ENCODE measurements at regions not wholly inside any gene's neighbourhood (a gene's known extent, or its start where the extent isn't known, plus 50 kb on each side); places are given as distances from the start of the nearest gene placed in this dataset.

DNA sequence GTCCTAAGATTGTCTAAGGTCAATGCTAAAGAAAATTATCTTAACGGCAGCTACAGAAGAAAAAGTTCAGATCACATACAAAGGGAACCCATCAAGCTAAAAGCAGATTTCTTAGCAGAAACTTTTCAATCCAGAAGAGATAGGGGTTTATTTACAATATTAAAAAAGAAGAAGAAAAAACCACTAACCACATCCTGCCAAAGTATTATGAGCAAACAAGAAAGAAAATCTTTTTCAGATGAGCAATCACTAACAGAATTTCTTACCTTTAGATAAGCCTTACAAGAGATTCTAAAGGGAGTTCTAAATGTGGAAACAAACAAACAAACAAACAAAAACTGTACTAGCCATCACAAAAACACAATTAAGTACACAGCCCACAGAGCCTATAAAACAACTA, 1015.8 kb upstream of the EPHA6 start:
- TF ChIP-seq, protein P1, sequence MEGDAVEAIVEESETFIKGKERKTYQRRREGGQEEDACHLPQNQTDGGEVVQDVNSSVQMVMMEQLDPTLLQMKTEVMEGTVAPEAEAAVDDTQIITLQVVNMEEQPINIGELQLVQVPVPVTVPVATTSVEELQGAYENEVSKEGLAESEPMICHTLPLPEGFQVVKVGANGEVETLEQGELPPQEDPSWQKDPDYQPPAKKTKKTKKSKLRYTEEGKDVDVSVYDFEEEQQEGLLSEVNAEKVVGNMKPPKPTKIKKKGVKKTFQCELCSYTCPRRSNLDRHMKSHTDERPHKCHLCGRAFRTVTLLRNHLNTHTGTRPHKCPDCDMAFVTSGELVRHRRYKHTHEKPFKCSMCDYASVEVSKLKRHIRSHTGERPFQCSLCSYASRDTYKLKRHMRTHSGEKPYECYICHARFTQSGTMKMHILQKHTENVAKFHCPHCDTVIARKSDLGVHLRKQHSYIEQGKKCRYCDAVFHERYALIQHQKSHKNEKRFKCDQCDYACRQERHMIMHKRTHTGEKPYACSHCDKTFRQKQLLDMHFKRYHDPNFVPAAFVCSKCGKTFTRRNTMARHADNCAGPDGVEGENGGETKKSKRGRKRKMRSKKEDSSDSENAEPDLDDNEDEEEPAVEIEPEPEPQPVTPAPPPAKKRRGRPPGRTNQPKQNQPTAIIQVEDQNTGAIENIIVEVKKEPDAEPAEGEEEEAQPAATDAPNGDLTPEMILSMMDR (IDR thresholded peaks at IDR 0.05; ENCODE audit: low read depth, low read length): no peak
- TF ChIP-seq EZH2phosphoT487 (IDR thresholded peaks at IDR 0.05; ENCODE audit: low read depth): no peak
